ENCODE measurements at regions not wholly inside any gene's neighbourhood (a gene's known extent, or its start where the extent isn't known, plus 50 kb on each side); places are given as distances from the start of the nearest gene placed in this dataset.

- no peak for TF ChIP-seq CTCF (IDR thresholded peaks at IDR 0.05; ENCODE audit: insufficient read depth, low read depth, low read length, missing control alignments)
- DNase-seq (ENCODE audit: low read depth) = no peak
Observed at GRCh38 chr9:8206720-8207119, 407.1 kb upstream of the DMAC1 start.

DNA sequence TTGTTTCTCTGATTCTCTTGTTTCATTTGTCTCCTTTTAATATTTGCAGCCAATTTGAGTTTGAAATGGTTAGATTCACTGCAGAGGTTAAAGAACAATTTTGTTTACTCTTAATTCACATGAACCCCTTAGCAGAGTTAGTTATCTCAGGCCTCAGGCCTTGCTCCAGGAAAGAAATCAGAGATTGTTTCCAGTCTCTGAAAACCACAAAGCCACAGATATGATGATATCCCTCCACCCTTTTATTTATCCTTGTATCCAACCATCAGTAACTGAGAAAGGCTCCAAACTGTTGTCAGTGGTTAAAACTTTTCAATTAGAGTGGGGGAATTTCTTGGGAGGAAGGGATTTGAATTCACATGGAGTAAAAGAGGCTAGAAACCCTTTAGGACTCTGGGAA is 406.0 kb upstream of the DMAC1 start:
- no peak for TF ChIP-seq CTCF (IDR thresholded peaks at IDR 0.05; ENCODE audit: insufficient read depth, low read depth, low read length, missing control alignments)

More at GRCh38 chr9:8206720-8207119, 407.1 kb upstream of the DMAC1 start:
- no peak overlapping the region for H3K4me3 ChIP-seq (ENCODE audit: low read length)

GRCh38 chr9:8189881-8190280 is 390.3 kb upstream of the DMAC1 start:
- no peak for TF ChIP-seq CTCF (IDR thresholded peaks at IDR 0.05; ENCODE audit: insufficient read depth, low read depth, low read length, missing control alignments)
- no peak overlapping the region for H3K4me3 ChIP-seq (ENCODE audit: low read length)
- no peak for DNase-seq (ENCODE audit: low read depth)

More for the DNA sequence above, 406.0 kb upstream of the DMAC1 start:
- no peak overlapping the region for H3K4me3 ChIP-seq (ENCODE audit: low read length)
- no peak for DNase-seq (ENCODE audit: low read depth)

DNA sequence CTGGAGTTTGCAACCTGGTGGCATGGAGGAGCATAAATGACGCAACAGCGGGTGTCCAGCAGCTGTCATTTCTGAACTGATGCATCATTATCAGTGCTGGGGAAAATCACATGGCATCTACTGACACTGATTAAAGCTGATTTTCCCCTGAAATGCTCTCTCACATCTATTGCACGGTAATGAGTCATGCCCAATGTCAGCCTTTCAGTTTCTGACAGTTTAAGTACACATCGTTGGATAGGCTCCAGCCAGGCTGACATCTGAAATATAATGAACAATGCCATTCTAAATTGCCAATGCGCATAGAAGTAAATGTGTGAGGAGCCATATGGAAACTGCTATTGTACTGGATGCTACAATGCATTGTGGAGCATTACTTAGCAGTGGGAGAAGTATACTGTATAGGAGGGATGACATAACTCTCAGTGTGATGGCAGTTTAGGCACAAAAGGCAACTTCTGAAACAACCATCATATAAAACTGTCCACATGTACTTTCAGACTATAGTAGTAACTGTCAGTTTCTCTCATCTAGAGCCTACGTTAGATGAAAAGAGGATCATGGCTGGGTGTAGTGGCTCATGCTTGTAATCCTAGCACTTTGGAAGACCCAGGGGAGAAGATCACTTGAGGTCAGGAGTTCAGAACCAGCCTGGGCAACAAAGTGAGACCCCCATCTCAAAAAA is 389.3 kb upstream of the DMAC1 start:
- no peak for DNase-seq (ENCODE audit: low read depth)
- TF ChIP-seq CTCF (IDR thresholded peaks at IDR 0.05; ENCODE audit: insufficient read depth, low read depth, low read length, missing control alignments) = no peak
- no peak overlapping the region for H3K4me3 ChIP-seq (ENCODE audit: low read length)

GRCh38 chr9:8186560-8186959 is 387.0 kb upstream of the DMAC1 start:
- DNase-seq (ENCODE audit: low read depth) = no peak
- TF ChIP-seq CTCF (IDR thresholded peaks at IDR 0.05; ENCODE audit: insufficient read depth, low read depth, low read length, missing control alignments) = no peak
- H3K4me3 ChIP-seq (ENCODE audit: low read length) = no peak overlapping the region

GRCh38 chr9:8183618-8184017 is 384.0 kb upstream of the DMAC1 start:
- DNase-seq (ENCODE audit: low read depth) = no peak
- H3K4me3 ChIP-seq (ENCODE audit: low read length) = no peak overlapping the region
- TF ChIP-seq CTCF (IDR thresholded peaks at IDR 0.05; ENCODE audit: insufficient read depth, low read depth, low read length, missing control alignments) = no peak

All from epithelial cell of esophagus (primary cell).